ENCODE measurements at regions not wholly inside any gene's neighbourhood (a gene's known extent, or its start where the extent isn't known, plus 50 kb on each side); places are given as distances from the start of the nearest gene placed in this dataset.
"Not testable (repeated sequence)": the region's sequence is repeated elsewhere in the genome, so short reads cannot be mapped to it uniquely, and the experiment has no call there.

- ATAC-seq; DNase-seq (ENCODE audit: low spot score in 2 of 2); H3K4me1 Mint-ChIP-seq; H3K27ac Mint-ChIP-seq; H3K36me3 Mint-ChIP-seq; H3K4me3 Mint-ChIP-seq; H3K9me3 Mint-ChIP-seq: not testable (repeated sequence)
Measured at GRCh38 chr3:192968901-192969300, 51.2 kb upstream of the MB21D2 start.

GRCh38 chr3:192980632-192981031, 63.0 kb upstream of the MB21D2 start:
- H3K9me3 Mint-ChIP-seq = peaks cover 10% of the 10 kb centered on the region
- H3K4me3 Mint-ChIP-seq = no peak overlapping the region
- no peak for DNase-seq (ENCODE audit: low spot score in 2 of 2)
- no peaks in the 10 kb centered on the region for H3K4me1 Mint-ChIP-seq
- H3K36me3 Mint-ChIP-seq = no peaks in the 10 kb centered on the region
- ATAC-seq = no peak
- H3K27ac Mint-ChIP-seq = no peak overlapping the region

GRCh38 chr3:192986379-192986778, 68.7 kb upstream of the MB21D2 start:
- H3K9me3 Mint-ChIP-seq = peaks cover 7% of the 10 kb centered on the region
- no peaks in the 10 kb centered on the region for H3K4me1 Mint-ChIP-seq
- H3K27ac Mint-ChIP-seq = no peak overlapping the region
- ATAC-seq (no peak), DNase-seq (ENCODE audit: low spot score in 2 of 2) (no peak)
- H3K36me3 Mint-ChIP-seq = no peaks in the 10 kb centered on the region
- H3K4me3 Mint-ChIP-seq = no peak overlapping the region

GRCh38 chr3:192991356-192991755, 73.7 kb upstream of the MB21D2 start:
- H3K36me3 Mint-ChIP-seq = no peaks in the 10 kb centered on the region
- H3K27ac Mint-ChIP-seq = no peak overlapping the region
- DNase-seq (ENCODE audit: low spot score in 2 of 2) (no peak), ATAC-seq (no peak)
- no peak overlapping the region for H3K4me3 Mint-ChIP-seq
- no peaks in the 10 kb centered on the region for H3K4me1 Mint-ChIP-seq
- H3K9me3 Mint-ChIP-seq = peaks cover 2% of the 10 kb centered on the region

- Mint-ChIP-seq H3K27ac (no peak overlapping the region), H3K9me3 (peaks cover 8% of the 10 kb centered on the region), H3K4me1 (no peaks in the 10 kb centered on the region), H3K4me3 (no peak overlapping the region), H3K36me3 (no peaks in the 10 kb centered on the region)
- no peak for DNase-seq (ENCODE audit: low spot score in 2 of 2)
- no peak for ATAC-seq
Measured at GRCh38 chr3:192992361-192992760, 74.7 kb upstream of the MB21D2 start.

GRCh38 chr3:192993411-192993810, 75.8 kb upstream of the MB21D2 start:
- Mint-ChIP-seq H3K36me3 (no peaks in the 10 kb centered on the region), H3K4me3 (no peak overlapping the region), H3K4me1 (no peaks in the 10 kb centered on the region), H3K27ac (no peak overlapping the region), H3K9me3 (peaks cover 8% of the 10 kb centered on the region)
- no peak for ATAC-seq
- no peak for DNase-seq (ENCODE audit: low spot score in 2 of 2)

- H3K4me3 Mint-ChIP-seq; H3K27ac Mint-ChIP-seq; H3K4me1 Mint-ChIP-seq; H3K36me3 Mint-ChIP-seq; ATAC-seq; DNase-seq (ENCODE audit: low spot score in 2 of 2): not testable (repeated sequence)
- peaks cover 14% of the 10 kb centered on the region for H3K9me3 Mint-ChIP-seq
Measured at GRCh38 chr3:193001113-193001512, 83.5 kb upstream of the MB21D2 start.

- DNase-seq (ENCODE audit: low spot score in 2 of 2); H3K4me1 Mint-ChIP-seq; H3K9me3 Mint-ChIP-seq; H3K4me3 Mint-ChIP-seq; ATAC-seq; H3K27ac Mint-ChIP-seq; H3K36me3 Mint-ChIP-seq: not testable (repeated sequence)
Measured at GRCh38 chr3:193003624-193004023, 86.0 kb upstream of the MB21D2 start.

- ATAC-seq (no peak), DNase-seq (ENCODE audit: low spot score in 2 of 2) (no peak)
- H3K4me1 Mint-ChIP-seq = no peaks in the 10 kb centered on the region
- H3K36me3 Mint-ChIP-seq = no peaks in the 10 kb centered on the region
- peaks cover 19% of the 10 kb centered on the region for H3K9me3 Mint-ChIP-seq
- no peak overlapping the region for H3K4me3 Mint-ChIP-seq
- no peak overlapping the region for H3K27ac Mint-ChIP-seq
Measured at GRCh38 chr3:193008654-193009053, 91.0 kb upstream of the MB21D2 start.

- DNase-seq (ENCODE audit: low spot score in 2 of 2) = no peak
- Mint-ChIP-seq H3K4me3 (no peak overlapping the region), H3K27ac (no peak overlapping the region), H3K4me1 (no peaks in the 10 kb centered on the region), H3K9me3 (peaks cover 23% of the 10 kb centered on the region), H3K36me3 (no peaks in the 10 kb centered on the region)
- ATAC-seq = no peak
Measured at GRCh38 chr3:193010191-193010590, 92.5 kb upstream of the MB21D2 start.

GRCh38 chr3:193011958-193012357, 94.3 kb upstream of the MB21D2 start:
- ATAC-seq (no peak), DNase-seq (ENCODE audit: low spot score in 2 of 2) (no peak)
- H3K4me3 Mint-ChIP-seq = no peak overlapping the region
- peaks cover 18% of the 10 kb centered on the region for H3K9me3 Mint-ChIP-seq
- H3K36me3 Mint-ChIP-seq = no peaks in the 10 kb centered on the region
- no peaks in the 10 kb centered on the region for H3K4me1 Mint-ChIP-seq
- H3K27ac Mint-ChIP-seq = no peak overlapping the region

- no peak for DNase-seq (ENCODE audit: low spot score in 2 of 2)
Measured at GRCh38 chr3:193014902-193015301, 97.2 kb upstream of the MB21D2 start.

GRCh38 chr3:193016437-193016901, 98.8 kb upstream of the MB21D2 start:
- Mint-ChIP-seq H3K4me3 (no peak overlapping the region), H3K36me3 (no peaks in the 10 kb centered on the region), H3K27ac (no peak overlapping the region), H3K9me3 (peaks cover 14% of the 10 kb centered on the region), H3K4me1 (no peaks in the 10 kb centered on the region)
- no peak for DNase-seq (ENCODE audit: low spot score in 2 of 2)
- ATAC-seq = no peak

More at GRCh38 chr3:193014902-193015301, 97.2 kb upstream of the MB21D2 start:
- Mint-ChIP-seq H3K4me1 (no peaks in the 10 kb centered on the region), H3K4me3 (no peak overlapping the region), H3K36me3 (no peaks in the 10 kb centered on the region), H3K9me3 (peaks cover 14% of the 10 kb centered on the region), H3K27ac (no peak overlapping the region)
- ATAC-seq = no peak

- Mint-ChIP-seq H3K4me1 (no peaks in the 10 kb centered on the region), H3K36me3 (no peaks in the 10 kb centered on the region), H3K27ac (no peak overlapping the region), H3K4me3 (no peak overlapping the region), H3K9me3 (no peaks in the 10 kb centered on the region)
- ATAC-seq (no peak), DNase-seq (ENCODE audit: low spot score in 2 of 2) (no peak)
Measured at GRCh38 chr3:193021506-193022010, 103.9 kb upstream of the MB21D2 start.

GRCh38 chr3:193023218-193023617, 105.6 kb upstream of the MB21D2 start:
- no peaks in the 10 kb centered on the region for H3K9me3 Mint-ChIP-seq
- no peak overlapping the region for H3K4me3 Mint-ChIP-seq
- no peaks in the 10 kb centered on the region for H3K36me3 Mint-ChIP-seq
- ATAC-seq = no peak
- no peaks in the 10 kb centered on the region for H3K4me1 Mint-ChIP-seq
- no peak overlapping the region for H3K27ac Mint-ChIP-seq
- no peak for DNase-seq (ENCODE audit: low spot score in 2 of 2)

GRCh38 chr3:193028258-193028657, 110.6 kb upstream of the MB21D2 start:
- DNase-seq (ENCODE audit: low spot score in 2 of 2) (no peak), ATAC-seq (no peak)
- Mint-ChIP-seq H3K27ac (no peak overlapping the region), H3K9me3 (no peaks in the 10 kb centered on the region), H3K36me3 (no peaks in the 10 kb centered on the region), H3K4me3 (no peak overlapping the region), H3K4me1 (no peaks in the 10 kb centered on the region)

GRCh38 chr3:193029800-193030199, 112.1 kb upstream of the MB21D2 start:
- H3K4me1 Mint-ChIP-seq = no peaks in the 10 kb centered on the region
- H3K4me3 Mint-ChIP-seq = no peak overlapping the region
- H3K9me3 Mint-ChIP-seq = no peaks in the 10 kb centered on the region
- ATAC-seq (no peak), DNase-seq (ENCODE audit: low spot score in 2 of 2) (no peak)
- H3K27ac Mint-ChIP-seq = no peak overlapping the region
- H3K36me3 Mint-ChIP-seq = no peaks in the 10 kb centered on the region
